ENCODE measurements at regions not wholly inside any gene's neighbourhood (a gene's known extent, or its start where the extent isn't known, plus 50 kb on each side); places are given as distances from the start of the nearest gene placed in this dataset.
"Not testable (repeated sequence)": the region's sequence is repeated elsewhere in the genome, so short reads cannot be mapped to it uniquely, and the experiment has no call there.

DNA sequence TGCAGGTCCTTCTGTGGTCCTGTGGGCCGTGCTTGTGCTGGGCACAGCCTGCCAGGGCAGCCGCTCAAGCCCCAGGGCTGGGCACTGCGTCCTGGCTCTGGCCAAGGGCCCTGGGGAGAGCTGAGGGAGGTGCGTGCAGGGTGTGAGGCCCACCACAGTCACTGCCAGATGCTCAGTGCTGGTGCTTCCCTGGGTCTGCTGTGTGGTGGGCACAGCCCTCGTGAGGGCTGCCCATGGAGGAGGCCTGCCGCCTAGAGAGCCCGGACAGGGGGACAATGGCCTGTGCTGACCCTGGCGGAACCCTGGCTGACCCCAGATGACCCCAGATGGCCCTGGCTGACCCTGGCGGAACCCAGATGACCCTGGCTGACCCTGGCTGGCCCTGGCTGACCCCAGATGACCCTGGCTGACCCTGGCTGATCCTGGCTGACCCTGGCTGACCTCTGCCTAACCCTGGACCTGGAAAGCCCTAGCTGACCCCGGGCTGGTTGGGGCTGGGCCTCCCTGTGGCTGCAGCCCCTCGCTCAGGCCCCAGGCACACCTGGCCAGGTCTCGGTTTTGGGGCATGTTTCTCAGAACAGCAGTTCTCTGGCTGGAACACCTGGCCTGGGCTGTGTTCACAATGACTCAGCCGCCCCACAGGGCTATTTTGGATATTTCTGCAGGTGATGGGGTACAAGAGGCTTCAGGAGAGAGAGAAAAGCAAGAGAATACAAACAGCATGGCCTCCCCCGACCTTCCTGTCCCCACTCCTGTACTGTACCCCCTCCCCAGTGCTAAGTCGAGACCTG, 55.4 kb downstream of the TMEM121 start:
- no peak for DNase-seq

DNA sequence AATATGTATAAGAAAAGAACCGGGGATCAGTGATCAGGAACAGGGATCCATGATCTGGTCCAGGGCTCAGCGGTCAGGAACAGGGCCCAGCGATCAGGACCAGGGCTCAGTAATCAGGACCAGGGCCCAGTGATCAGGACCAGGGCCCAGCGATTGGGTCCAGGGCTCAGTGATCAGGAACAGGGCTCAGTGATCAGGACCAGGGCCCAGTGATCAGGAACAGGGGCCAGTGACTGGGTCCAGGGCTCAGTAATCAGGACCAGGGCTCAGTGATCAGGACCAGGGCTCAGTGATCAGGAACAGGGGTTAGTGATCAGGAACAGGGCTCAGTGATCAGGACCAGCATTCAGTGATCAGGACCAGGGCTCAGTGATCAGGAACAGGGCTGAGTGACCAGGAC, 56.3 kb downstream of the TMEM121 start:
- no peak for DNase-seq

DNA sequence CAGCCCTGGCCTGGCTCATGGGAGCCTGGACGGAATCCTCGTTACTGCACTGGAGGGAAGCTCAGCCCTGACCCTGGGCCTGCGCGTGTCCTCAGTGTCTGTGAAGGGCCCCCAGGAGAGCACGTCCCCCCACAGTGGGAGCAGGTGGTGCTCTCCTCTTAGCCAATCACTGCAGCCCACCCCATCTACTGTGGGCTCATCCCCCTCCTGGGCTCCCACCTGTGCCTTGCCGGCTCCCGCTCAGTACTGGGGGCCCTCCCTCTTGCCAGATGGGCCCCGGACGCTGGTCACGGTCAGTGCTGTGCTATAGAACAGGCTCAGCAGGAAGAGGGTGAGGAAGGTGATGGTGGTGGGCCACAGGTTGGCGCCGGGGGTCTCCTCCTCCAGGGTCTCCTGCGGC, 57.5 kb downstream of the TMEM121 start:
- DNase-seq = not testable (repeated sequence)

DNA sequence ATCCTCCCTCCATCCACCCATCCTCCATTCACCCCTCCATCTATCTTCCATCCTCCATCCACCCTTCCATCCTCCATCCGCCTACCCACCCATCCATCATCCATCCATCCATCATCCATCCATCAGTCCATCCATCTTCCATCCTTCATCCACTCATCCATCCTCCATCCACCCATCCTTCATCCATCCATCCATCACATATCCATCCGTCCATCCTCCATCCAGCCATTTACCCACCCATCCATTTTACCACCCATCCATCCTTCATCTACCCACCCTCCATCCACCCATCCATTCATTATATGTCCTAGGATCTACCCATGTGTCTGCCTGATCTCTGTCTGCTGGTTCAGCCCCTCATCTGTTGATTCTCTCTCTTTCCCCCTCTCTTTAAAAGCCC, 58.9 kb downstream of the TMEM121 start:
- DNase-seq = not testable (repeated sequence)

DNA sequence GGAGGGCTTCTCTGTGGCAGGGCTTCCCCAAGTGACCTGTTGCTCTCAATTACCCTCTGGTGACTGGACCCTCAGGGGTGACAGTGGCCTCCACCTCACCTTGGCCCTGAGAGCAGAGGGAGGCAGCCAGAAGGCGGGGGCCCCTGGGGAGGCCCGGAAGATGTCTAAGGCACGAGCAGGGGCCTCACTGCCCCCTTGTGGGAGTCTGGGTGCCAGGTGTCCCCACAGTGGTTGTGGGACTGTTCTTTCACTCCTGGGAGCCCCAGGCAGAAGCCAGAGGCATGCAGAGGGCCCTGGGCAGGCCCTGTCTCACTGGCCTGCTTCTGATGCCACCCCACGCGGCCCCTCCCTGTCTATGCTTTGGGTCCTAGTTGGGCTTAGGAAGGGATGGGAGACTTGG, 59.3 kb downstream of the TMEM121 start:
- not testable (repeated sequence) for DNase-seq

DNA sequence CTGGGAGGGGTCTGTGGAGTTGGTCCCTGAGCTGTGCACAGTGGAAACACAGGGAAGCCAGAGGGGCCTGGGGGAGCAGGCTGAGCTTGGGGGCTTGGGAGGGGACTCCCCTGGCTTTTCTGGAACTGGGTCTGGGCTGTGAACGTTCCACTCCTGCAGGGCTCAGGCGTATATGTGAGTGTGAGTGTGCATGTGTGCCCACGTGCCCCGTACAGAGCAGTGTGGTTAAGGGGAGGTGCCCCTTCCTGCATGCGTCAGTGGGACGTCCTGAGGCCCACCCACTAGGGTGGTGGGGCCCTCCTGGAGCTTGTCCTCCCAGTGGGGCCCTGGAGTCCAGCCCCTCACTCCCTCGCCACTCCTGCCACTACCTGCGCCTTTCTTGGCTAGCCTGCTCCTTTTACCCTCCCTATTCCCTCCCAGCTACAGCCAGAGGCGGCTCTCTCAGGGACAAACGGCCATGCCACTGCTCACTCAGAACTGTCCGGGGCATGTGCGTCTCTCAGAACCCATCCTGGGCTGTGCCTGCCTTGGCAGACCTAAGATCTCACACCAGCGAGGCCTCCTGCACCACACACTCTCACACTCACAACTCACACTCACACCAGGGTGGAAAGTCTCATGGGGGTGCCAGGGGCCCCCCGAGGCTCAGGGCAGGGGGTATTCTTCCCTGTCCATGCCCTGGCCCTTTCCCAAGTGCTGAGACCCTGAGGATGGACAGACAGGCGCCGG, 59.9 kb downstream of the TMEM121 start:
- not testable (repeated sequence) for DNase-seq

DNA sequence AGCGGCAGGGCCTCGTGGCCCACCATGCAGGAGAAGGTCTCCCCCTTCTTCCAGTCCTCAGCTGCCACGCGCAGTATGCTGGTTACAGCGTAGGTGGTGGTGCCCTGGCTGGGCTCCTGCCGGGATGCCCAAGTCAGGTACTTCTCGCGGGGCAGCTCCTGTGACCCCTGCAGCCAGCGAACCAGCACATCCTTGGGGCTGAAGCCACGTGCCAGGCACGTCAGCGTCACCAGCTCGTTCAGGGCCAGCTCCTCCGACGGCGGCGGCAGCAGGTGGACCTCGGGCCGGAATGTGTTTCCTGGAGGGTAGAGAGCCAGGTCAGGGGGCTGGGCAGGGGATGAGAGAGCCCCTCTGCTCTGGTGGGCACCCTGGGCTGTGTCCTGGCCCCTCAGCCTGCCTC, 60.7 kb downstream of the TMEM121 start:
- DNase-seq = not testable (repeated sequence)

DNA sequence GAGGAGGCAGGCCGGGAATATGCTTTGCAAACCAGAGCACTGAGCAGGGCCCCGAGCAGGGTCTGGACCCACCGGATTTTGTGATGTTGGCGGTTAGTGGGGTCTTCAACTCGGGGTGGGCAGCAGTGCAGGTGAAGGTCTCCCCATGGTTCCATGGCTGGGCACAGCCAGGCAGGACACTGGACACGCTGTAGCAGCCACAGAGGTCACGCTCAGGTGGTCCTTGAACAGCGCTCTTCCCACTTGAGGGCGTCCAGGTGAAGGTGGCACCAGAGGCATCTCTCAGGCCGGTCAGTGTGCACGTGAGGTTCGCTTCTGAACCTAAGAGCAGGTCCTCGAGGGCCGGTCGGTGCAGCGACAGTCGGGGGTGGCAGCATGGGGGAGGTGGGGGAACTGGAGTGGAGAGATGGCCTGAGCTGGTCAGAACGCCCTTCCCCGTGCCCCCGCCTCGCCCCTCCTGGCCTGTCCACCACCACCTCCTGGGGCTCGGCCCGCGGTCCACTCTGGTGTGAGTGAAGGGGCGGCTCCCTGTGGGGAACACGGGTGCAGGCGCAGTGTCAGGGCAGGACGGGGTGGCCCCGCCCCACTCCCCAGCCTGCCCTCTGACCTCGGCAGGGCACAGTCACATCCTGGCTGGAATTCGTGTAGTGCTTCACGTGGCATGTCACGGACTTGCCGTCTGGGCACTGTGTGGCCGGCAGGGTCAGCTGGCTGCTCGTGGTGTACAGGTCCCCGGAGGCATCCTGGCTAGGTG, 61.3 kb downstream of the TMEM121 start:
- not testable (repeated sequence) for DNase-seq

DNA sequence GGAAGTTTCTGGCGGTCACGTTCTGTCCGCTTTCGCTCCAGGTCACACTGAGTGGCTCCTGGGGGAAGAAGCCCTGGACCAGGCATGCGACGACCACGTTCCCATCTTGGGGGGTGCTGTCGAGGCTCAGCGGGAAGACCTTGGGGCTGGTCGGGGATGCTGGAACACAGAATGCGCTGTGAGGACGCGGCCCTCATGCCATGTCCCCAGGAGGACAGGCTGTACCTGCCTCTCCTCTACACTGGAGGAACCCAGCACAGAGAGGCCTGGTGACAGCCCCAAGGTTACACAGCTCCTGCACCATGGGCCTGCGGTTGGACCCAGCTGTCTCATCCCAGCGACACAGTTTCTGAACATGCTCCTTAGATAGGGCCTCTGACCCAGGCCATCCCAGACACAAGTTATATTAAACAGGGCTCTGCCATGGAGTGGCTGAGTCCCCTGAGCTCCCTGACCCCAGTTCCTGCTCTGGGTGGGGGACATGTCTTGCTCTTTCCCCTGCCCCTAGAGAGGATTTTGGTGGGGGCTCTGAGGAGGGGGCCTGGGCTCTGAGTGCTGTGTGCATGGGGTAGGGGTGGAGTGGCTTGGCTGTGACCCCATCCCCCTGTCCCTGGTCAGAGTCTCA, 62.0 kb downstream of the TMEM121 start:
- no peak for DNase-seq

DNA sequence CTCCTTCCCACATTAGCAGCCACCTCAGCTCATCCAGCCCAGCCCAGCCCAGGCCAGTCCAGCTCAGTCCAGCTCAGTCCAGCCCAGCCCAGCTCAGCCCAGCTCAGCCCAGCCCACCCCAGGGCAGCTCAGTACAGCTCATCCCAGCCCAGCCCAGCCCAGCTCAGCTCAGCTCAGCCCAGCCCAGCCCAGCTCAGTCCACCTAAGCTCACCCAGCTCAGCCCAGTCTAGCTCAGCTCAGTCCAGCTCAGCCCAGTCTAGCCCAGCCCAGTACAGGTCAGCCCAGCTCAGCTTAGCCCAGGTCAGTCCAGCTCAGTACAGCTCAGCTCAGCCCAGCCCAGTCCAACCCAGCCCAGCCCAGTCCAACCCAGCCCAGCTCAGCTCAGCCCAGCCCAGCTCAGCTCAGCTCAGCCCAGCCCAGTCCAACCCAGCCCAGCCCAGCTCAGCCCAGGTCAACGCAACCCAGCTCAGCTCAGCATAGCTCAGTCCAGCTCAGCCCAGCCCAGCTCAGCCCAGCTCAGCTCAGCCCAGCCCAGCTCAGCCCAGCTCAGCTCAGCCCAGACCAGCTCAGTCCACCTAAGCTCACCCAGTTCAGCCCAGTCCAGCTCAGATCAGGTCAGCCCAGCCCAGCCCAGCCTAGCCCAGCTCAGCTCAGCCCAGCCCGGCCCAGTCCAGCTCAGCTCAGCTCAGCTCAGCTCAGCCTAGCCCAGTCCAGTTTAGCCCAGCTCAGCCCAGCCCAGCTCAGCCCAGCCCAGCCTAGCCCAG, 63.0 kb downstream of the TMEM121 start:
- no peak for DNase-seq

DNA sequence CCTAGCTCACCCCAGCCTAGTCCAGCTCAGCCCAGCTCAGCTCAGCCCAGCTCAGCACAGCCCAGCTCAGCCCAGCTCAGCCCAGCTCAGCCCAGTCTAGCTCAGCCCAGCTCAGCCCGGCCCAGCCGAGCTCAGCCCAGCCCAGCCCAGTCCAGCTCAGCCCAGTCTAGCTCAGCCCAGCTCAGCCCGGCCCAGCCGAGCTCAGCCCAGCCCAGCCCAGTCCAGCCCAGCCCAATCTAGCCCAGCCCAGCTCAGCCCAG, 63.5 kb downstream of the TMEM121 start:
- not testable (repeated sequence) for DNase-seq

DNA sequence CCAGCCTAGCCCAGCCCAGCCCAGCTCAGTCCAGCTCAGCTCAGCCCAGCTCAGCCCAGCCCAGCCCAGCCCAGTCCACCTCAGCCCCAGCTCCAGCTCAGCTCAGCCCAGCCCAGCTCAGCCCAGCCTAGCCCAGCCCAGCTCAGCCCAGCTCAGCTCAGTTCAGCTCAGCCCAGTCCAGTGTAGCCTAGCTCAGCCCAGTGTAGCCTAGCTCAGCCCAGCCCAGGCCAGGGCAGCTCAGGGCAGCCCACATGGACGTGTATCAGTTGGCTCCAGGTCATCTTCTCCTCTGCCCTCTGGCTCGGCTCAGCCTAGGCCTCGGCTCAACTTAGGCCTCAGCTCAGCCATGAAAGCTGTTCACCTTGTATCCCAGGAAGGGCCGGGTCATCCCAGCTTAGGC, 64.7 kb downstream of the TMEM121 start:
- no peak for DNase-seq

DNA sequence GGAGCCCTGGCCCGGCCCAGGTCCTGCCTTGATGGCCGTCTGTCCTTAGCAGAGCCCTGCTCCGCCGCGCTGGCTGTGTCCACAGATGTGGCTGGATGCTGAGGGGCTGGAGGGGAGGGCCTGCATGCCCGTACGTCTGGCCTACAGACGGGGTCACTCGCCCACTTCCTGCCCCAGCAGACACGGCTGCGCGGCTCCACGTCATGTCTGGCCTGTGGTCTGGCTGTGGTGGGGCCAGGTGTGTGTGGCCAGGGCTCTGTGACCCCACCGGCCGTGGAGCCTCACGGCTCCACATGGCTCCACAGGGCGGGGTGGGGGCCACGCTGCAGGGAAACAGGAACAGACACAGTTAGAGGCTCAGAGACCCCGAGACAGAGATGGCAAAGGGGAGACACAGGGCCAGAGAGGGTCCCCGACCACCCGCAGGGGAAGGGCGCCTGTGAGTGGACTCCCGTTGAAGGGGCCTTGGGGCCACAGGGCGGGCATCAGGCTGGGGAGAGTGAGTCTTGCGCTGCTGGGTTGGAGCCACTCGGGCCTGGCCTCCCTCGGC, 65.5 kb downstream of the TMEM121 start:
- not testable (repeated sequence) for DNase-seq

DNA sequence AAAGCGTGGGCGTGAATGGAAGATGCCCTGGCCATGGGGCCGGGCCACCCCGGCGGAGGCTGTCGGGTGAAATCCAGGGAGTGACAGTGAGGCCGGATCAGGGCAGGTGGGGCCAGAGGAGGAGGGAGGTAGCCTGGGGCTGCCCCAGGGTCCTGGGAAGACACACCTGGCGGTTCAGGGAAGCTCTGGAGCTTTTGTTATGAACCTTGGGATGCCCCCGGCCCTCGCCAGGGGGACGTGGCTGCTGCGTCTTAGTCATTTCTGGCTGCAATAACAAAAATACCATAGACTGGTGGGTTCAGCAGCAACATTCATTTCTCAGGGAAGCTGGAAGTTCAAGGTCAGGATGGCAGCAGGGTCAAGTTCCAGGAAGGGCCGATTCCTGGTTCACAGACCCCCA, 66.3 kb downstream of the TMEM121 start:
- not testable (repeated sequence) for DNase-seq

DNA sequence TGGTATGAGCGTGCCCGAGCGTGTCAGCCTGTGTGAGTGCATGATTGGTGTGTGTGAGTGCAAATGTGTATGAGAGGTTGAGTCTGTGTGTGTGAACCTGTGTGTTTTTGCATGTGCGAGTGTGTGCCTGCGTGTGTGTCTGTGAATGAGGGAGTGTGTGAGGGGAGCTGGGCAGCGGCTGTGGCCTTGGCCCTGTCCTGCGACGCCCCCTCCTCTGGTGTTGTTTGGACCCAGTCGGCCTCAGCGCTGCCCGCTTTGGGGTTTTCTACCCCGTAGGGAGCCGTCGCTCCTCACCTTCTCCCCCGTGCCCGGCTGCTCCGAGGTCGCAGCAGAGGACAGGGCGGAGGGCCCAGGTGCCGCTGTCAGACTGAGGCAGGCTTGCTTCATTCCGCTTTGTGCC, 69.0 kb downstream of the TMEM121 start:
- DNase-seq = not testable (repeated sequence)

DNA sequence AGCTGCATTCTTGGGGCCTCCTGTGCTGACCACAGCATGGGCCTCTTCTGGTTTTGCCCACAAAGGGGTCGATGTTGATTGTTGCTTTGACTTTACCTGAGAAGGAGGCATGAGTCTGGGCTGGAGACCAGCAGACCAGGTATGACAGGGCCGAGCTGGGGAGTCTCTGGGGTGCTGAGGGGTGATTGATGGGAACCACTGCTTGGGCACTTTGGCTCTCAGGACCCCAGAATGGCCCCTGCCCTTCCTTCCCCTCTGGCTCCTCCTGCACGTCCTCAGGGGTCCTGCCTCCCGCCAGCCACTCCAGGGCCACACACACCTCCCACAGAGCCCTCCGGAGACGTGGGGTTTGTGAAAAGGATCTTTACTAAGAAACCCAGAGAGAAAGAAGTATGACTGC, 70.0 kb downstream of the TMEM121 start:
- DNase-seq = not testable (repeated sequence)

DNA sequence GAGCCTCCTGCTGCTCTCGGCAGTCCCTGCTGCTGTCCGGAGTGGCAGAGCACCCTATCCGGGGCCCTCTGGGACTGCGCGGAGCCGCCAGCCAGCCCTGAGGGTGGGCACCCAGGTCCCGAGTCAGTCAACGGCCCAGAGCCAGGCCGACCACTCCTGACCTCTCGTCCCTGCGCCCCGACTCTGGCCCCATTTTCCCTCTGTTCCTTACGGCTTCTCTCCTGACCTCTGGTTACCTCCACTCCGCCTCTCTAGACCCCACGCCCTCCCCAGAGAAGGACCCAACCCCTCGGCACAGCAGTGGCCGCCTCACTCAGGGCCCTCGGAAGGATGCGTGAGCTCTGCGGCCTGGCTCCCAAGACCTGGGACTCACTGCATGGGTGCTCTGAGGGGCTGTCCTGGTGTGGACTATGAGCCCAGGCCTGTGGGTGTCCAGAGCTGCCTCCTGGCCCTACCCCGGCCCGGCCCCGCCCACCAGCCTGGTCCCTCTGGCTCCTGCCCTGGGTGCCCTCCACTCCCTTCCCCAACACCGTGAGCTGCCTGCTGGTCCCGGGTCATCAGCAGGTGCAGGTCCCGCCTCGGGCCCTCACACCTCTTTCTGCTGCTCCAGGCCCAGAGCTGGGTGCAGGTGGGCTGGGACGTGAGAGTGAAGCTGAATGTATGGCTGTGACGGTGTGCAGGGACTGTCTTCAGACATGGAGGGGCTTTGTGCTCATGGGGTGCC, 71.8 kb downstream of the TMEM121 start:
- DNase-seq = not testable (repeated sequence)

DNA sequence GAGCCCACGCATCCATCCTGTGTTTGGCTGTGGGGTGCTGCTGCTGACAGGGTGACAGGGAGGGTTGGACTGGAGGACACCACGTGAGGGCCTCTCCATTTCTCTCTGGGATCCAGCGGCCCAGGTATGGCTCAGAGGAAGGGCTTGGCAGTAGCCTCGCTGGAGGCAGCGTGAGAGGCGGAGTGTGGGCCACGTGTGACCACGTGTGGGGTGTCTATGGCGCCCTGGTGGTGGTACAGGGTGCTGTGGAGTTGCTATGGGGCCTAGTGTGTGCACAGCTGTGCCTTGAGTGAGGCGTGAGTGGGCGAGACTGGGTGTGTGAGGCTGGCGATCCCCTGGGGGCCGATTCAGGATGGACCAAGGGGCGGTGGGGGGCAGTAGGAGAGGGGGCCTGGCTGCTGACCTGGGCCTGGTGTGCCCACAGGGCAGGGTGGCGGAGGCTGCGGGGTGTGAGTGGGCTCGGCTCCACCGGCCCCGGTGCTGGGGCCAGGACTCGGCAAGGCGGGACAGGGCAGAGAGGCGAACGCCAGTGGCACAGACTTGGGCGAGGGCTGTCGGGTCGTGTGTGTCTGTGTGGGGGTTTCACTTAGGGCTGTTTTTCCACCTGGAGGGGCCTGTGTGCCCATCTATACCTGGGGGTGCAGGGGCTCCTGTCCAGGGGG, 72.7 kb downstream of the TMEM121 start:
- not testable (repeated sequence) for DNase-seq

DNA sequence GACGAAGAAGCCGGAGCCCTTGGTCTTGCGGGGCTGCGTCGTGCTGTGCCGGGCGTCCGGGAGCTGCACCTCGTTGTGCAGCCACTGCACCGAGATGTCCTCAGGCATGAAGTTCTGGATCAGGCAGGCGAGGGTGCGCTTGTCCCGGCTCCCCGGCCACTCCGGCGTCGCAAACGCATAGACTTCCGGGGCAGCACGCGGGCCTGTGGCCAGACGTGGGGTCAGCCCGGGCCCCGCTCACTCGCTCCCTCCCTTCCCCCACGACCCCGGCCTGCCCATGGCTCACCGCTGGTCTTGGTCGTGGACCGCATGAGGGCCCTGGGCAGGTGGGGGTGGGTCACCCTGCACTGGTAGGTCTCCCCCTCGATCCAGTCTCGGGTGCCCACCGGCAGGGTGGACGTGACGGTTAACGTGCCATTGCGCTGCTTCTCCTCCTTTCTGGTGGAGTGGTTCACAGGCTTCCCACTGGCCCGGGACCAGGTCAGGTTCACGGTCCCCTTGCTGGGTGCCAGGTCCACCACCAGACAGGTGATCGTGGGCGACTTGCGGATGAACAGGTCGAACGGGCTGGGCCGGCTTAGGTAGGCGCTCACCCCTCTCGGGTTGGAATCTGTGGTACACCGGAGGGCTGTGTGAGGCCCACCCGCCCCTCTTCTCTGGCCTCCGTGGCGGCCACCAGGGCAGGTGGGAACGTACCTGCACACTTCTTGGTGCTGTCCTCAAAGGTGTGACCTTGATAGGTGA, 74.0 kb downstream of the TMEM121 start:
- DNase-seq = not testable (repeated sequence)
